ENCODE measurements at regions not wholly inside any gene's neighbourhood (a gene's known extent, or its start where the extent isn't known, plus 50 kb on each side); places are given as distances from the start of the nearest gene placed in this dataset.
A peak's percentile ranks its signal among the peaks of the same experiment; 100 is the strongest.
"Not testable (repeated sequence)": the region's sequence is repeated elsewhere in the genome, so short reads cannot be mapped to it uniquely, and the experiment has no call there.

DNA sequence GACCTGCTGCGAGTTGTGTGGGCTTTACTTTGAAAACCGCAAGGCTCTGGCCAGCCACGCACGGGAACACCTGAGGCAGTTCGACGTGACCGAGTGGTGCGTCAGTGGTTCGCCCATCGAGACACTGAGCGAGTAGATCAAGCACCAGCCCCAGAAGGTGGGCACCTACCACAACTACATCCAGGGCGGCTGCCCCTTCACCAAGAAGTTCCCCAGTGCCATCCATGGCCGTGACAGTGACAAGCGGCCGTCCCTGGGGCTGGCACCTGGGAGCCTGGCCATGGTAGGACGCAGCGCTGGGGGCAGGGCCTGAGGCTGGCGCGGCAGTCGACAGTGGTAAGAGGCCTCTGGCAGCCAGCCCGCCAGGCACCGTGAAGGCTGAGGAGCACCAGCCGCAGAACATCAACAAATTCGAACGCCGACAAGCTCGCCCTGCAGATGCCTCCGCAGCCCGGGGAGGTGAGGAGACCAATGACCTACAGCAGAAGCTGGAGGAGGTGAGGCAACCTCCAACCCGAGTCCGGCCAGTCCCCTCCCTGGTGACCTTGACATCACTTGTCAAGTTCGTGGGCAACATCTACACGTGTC is 545.2 kb upstream of the CCDC179 start:
- H3K36me3 Mint-ChIP-seq (ENCODE audit: low read depth), result no peaks in the 10 kb centered on the region
- no peak overlapping the region for H3K4me3 Mint-ChIP-seq
- peaks cover 18% of the 10 kb centered on the region for H3K9me3 Mint-ChIP-seq
- H3K27ac Mint-ChIP-seq, result no peak overlapping the region
- DNase-seq, result peak; percentile 38
- intact Hi-C loops (cut with micrococcal nuclease), result no loop called here
- no peaks in the 10 kb centered on the region for H3K4me1 Mint-ChIP-seq
- H3K27me3 Mint-ChIP-seq, result no peaks in the 10 kb centered on the region

DNA sequence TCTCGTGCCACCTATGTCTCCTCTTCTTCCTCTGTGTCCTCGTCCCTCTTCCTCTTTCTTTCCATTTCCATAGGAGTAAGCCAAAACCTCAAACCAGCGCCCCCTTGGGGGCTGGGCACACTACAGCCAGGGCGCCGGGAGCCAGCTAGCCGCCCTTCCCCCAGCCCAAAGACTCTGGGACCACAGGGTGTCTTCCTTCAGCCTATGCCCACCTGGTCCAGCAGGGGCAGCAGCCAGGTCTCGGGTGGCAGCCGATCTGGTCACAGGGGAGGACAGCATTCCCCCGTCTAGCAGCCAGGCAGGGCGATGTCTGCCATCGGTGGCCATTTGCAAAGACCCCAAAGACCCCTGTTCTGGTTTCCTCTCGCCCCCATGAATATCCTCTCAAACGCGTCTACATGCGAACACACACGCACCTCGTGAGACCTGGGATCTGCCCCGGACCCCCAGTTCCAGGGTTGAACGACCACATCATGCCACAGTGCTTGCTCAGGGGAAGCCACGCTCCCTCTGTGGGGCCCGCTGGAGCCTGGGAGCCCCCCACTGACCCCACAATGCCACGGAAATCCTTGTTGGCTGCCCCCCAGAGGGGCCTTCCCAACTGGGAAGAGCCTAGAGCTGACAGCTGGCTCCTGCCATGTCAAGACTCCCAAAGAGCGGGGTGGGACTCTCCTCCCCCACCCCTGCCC is 546.0 kb upstream of the CCDC179 start:
- Mint-ChIP-seq H3K27me3 (no peaks in the 10 kb centered on the region), H3K27ac (no peak overlapping the region), H3K36me3 (ENCODE audit: low read depth) (no peaks in the 10 kb centered on the region), H3K4me3 (no peak overlapping the region), H3K9me3 (peaks cover 19% of the 10 kb centered on the region), H3K4me1 (no peaks in the 10 kb centered on the region)
- intact Hi-C loops (cut with micrococcal nuclease), result no loop called here
- DNase-seq, result no peak

DNA sequence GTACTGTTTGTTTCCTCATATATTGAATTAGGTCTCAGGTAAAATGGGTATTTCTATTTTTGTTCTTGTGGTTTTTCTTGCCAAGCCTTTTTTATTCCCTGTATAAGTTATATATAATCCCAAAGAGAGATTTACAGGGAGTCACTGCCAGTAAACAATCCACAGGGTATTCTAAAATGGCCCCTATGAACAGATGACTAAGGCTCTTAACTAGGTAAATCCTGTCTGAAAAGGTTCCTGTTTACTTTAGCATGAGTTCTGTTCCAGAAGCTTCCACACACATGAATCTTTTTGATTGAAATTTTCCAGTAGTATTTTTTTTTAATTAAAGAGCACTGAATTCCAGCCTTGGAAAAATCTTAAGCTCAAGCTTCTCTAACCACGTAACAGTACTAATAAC is 552.8 kb upstream of the CCDC179 start:
- no peak overlapping the region for H3K27ac Mint-ChIP-seq
- no peak for DNase-seq
- no peaks in the 10 kb centered on the region for H3K4me1 Mint-ChIP-seq
- H3K4me3 Mint-ChIP-seq, result no peak overlapping the region
- H3K27me3 Mint-ChIP-seq, result no peaks in the 10 kb centered on the region
- intact Hi-C loops (cut with micrococcal nuclease), result no loop called here
- peaks cover 9% of the 10 kb centered on the region for H3K9me3 Mint-ChIP-seq
- H3K36me3 Mint-ChIP-seq (ENCODE audit: low read depth), result no peaks in the 10 kb centered on the region

DNA sequence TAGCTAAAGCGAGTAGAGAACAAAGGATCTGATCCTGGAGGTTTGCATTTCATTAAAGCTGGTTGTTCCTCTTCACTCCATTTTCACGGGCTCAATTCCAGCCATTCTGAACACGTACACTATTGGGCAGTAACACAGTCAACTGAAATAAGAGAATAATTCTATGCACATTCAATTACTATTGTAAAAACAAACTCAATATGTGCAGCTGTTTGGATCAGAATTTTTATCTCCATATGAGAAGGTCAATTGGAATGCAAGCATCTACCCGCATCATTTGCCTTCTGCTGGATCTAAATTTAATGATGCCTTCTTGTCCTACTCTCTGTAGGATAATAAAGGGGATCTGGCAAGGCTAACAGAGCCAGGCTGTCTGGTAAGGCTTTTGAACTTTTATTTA is 562.8 kb upstream of the CCDC179 start:
- Mint-ChIP-seq H3K4me1 (no peaks in the 10 kb centered on the region), H3K9me3 (peaks cover 4% of the 10 kb centered on the region), H3K4me3 (no peak overlapping the region), H3K27ac (no peak overlapping the region), H3K36me3 (ENCODE audit: low read depth) (no peaks in the 10 kb centered on the region), H3K27me3 (no peaks in the 10 kb centered on the region)
- DNase-seq, result no peak
- intact Hi-C loops (cut with micrococcal nuclease), result no loop called here

DNA sequence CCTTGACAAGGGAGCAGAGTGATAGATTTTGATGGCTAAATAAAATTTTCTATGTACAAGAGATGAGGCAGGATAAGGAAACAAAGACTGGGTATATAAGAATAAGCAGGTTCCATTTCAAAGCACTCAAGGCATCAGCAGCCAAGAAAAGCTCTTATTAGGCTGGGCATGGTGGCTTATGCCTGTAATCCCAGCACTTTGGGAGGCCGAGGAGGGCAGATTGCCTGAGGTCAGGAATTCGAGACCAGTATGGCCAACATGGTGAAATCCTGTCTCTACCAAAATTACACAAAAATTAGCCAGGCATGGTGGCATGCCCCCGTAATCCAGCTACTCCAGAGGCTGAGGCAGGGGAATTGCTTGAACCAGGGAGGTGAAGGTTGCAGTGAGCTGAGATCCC is 563.4 kb upstream of the CCDC179 start:
- Mint-ChIP-seq H3K27ac (no peak overlapping the region), H3K27me3 (no peaks in the 10 kb centered on the region)

DNA sequence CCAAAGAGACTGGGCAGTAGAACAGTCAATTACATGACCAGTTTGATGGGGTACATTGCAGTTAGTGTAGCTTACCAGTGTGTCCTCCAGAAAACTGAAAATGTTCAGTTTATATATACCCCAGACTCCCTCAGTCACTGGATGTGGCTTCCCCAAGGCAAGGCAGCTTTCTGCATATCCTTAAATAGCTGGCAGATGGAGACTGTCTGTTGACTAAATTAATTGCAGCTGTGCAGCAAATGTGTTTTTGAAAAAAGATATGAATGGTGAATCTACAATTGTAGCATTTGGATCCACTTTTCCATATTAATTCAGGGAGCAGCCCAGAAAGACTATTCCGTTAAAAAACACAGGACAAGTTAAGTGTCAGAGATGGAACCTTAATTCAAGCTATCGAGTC is 565.1 kb upstream of the CCDC179 start:
- Mint-ChIP-seq H3K27ac (no peak overlapping the region), H3K9me3 (peaks cover 4% of the 10 kb centered on the region), H3K36me3 (ENCODE audit: low read depth) (no peaks in the 10 kb centered on the region)

More for the DNA sequence above, 563.4 kb upstream of the CCDC179 start:
- Mint-ChIP-seq H3K4me3 (no peak overlapping the region), H3K36me3 (ENCODE audit: low read depth) (no peaks in the 10 kb centered on the region), H3K4me1 (no peaks in the 10 kb centered on the region), H3K9me3 (peaks cover 4% of the 10 kb centered on the region)
- intact Hi-C loops (cut with micrococcal nuclease), result no loop called here
- DNase-seq, result no peak

DNA sequence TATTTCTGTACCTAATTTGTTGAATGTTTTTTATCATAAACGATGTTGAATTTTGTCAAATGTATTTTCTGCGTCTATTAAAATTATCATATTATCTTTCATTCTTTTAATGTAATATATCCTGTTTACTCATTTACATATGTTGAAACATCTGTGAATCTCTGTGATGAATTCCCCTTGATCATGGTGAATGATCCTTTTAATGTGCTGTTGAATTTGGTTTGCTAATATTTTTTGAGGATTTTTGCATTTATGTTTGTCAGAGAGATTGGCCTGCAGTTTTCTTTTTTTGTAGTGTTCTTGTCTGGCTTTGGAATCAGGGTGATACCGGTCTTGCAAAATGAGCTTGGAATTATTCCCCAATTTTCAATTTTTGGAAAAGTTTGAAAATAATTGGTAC is 569.3 kb upstream of the CCDC179 start:
- Mint-ChIP-seq H3K27me3 (no peaks in the 10 kb centered on the region), H3K27ac (no peak overlapping the region), H3K4me1 (no peaks in the 10 kb centered on the region), H3K4me3 (no peak overlapping the region), H3K9me3 (peaks cover 4% of the 10 kb centered on the region), H3K36me3 (ENCODE audit: low read depth) (no peaks in the 10 kb centered on the region)
- no peak for DNase-seq
- intact Hi-C loops (cut with micrococcal nuclease), result no loop called here

More for the DNA sequence above, 565.1 kb upstream of the CCDC179 start:
- Mint-ChIP-seq H3K27me3 (no peaks in the 10 kb centered on the region), H3K4me1 (no peaks in the 10 kb centered on the region), H3K4me3 (no peak overlapping the region)
- intact Hi-C loops (cut with micrococcal nuclease), result no loop called here
- no peak for DNase-seq

DNA sequence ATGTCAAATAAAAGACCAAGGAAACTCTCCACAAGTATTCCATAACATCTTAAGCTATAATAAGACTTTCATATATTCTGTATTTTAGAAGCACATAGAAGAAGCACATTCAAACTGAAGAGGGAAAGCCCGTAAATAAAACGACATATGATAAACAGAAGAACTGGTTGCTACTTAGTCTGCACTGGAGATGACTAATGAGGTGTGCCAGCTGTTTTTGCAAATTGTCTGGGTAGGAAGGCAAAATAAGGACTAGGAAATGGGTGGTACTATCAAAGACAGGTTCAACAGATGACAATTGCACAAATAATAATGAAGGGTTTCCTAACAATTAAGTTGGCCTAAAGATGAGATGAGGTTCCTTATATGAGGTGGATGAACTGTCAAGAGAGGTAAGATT is 593.2 kb upstream of the CCDC179 start:
- Mint-ChIP-seq H3K9me3 (peaks cover 3% of the 10 kb centered on the region), H3K4me3 (no peak overlapping the region), H3K27ac (no peak overlapping the region), H3K36me3 (ENCODE audit: low read depth) (no peaks in the 10 kb centered on the region), H3K4me1 (no peaks in the 10 kb centered on the region), H3K27me3 (no peaks in the 10 kb centered on the region)
- intact Hi-C loops (cut with micrococcal nuclease), result no loop called here
- DNase-seq, result no peak

DNA sequence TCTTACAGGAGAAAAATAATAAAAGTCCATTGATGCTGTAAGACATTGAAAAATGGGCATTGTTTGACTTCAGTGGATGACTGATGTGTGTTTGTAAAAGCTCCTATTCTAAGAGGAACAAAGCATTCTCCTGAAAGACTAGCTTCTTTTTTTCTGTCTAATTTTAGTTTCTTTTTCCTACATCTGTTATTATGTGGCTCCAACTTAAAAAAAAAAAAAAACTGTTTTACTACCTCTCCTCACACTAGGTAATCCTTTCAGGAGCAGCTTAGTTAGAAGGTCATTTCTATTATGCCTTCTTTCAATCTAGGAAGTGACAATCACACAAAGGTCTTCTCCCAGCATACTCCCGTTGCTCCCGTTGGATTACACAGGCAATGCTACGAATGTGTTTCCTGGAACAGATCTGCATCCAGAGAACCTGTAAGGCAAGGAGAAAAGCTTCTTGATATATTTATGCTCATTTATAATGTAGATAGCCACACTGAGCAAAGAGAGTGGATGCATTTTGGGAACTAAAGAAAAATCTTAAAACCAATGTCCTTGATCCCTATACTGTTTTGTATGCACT is 595.1 kb upstream of the CCDC179 start:
- H3K27me3 Mint-ChIP-seq, result no peaks in the 10 kb centered on the region
- H3K4me3 Mint-ChIP-seq, result no peak overlapping the region
- H3K4me1 Mint-ChIP-seq, result no peaks in the 10 kb centered on the region
- no peaks in the 10 kb centered on the region for H3K36me3 Mint-ChIP-seq (ENCODE audit: low read depth)
- peaks cover 3% of the 10 kb centered on the region for H3K9me3 Mint-ChIP-seq
- H3K27ac Mint-ChIP-seq, result no peak overlapping the region
- no peak for DNase-seq
- intact Hi-C loops (cut with micrococcal nuclease), result no loop called here

DNA sequence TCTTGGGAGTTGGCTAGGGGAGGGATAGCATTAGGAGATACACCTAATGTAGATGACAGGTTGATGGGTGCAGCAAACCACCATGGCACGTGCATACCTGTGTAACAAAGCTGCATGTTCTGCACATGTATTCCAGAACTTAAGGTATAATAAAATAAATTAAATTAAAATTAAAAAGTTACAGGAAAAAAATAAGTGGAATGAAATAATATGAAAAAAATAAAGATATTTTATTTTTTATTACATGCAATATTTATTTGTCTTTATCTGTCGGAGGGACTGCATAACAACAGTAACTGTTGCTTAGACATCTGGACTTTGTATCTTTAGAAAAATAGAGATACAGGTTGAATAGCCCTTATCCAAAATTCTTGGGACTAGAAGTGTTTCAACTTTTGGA is 597.4 kb upstream of the CCDC179 start:
- intact Hi-C loops (cut with micrococcal nuclease), result no loop called here
- H3K27ac Mint-ChIP-seq, result no peak overlapping the region
- H3K4me3 Mint-ChIP-seq, result no peak overlapping the region
- no peaks in the 10 kb centered on the region for H3K4me1 Mint-ChIP-seq
- no peak for DNase-seq
- no peaks in the 10 kb centered on the region for H3K9me3 Mint-ChIP-seq
- no peaks in the 10 kb centered on the region for H3K27me3 Mint-ChIP-seq
- no peaks in the 10 kb centered on the region for H3K36me3 Mint-ChIP-seq (ENCODE audit: low read depth)

DNA sequence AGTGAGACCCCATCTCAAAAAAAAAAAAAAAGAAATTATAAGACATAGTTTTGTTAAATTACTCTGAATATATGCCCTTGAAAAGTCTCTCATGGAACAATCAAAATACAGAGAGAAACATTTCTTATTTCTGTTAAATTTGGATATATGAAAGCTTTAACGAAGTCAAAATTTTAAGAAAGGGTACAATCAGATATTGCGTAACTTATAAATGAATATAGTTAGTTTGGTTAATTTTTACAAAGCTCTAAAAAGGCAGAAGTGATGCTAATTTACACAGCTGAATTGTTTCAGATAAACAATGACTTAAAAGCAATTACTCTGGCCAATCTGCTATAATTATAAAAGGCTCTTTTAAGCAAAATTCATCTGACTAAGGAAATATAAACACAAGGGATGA is 611.6 kb upstream of the CCDC179 start:
- Mint-ChIP-seq H3K27ac (no peak overlapping the region), H3K36me3 (ENCODE audit: low read depth) (no peaks in the 10 kb centered on the region), H3K4me3 (no peak overlapping the region), H3K27me3 (no peaks in the 10 kb centered on the region), H3K4me1 (no peaks in the 10 kb centered on the region), H3K9me3 (no peaks in the 10 kb centered on the region)
- DNase-seq, result no peak
- intact Hi-C loops (cut with micrococcal nuclease), result no loop called here

DNA sequence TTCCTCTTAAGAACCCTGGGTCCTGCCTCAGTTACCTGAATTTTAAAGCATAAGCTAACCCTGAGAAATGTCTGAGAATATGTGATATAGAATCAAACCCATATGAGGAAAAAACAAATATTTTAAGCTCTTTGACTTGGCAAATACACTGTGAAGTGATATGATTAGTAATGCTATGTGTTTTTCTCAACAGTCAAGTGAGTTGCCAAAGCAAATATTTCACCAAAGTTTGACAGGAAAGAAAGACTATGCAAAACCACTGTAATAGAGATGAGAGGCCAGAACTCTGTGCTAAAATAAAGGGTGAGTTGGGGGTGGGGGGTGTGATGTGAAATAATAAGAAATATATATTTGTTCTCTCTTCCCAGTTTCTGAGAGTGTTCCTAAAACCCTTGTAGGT is 613.5 kb upstream of the CCDC179 start:
- Mint-ChIP-seq H3K36me3 (ENCODE audit: low read depth) (no peaks in the 10 kb centered on the region), H3K4me1 (no peaks in the 10 kb centered on the region), H3K4me3 (no peak overlapping the region), H3K9me3 (no peaks in the 10 kb centered on the region), H3K27ac (no peak overlapping the region), H3K27me3 (no peaks in the 10 kb centered on the region)
- intact Hi-C loops (cut with micrococcal nuclease), result no loop called here
- no peak for DNase-seq

DNA sequence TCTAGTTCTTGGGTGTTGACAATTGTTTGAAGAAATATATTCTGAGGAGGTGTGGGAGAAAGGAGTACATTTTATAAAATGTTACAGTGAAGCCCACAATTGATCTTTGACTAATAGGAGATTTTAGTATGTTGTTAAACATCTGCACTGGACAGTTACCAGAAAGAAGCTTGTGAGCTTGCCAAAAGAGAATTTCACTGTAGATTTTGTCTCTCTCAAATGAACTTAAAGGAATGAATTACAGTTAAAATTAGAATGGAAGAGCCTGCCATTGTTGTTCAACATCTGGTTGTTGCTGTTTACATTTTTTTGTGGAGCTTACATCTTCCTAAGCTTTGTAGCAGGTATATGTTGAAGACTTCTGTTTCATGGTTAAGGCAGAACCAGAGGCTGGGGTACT is 620.5 kb upstream of the CCDC179 start:
- no peaks in the 10 kb centered on the region for H3K4me1 Mint-ChIP-seq
- no peaks in the 10 kb centered on the region for H3K36me3 Mint-ChIP-seq (ENCODE audit: low read depth)

DNA sequence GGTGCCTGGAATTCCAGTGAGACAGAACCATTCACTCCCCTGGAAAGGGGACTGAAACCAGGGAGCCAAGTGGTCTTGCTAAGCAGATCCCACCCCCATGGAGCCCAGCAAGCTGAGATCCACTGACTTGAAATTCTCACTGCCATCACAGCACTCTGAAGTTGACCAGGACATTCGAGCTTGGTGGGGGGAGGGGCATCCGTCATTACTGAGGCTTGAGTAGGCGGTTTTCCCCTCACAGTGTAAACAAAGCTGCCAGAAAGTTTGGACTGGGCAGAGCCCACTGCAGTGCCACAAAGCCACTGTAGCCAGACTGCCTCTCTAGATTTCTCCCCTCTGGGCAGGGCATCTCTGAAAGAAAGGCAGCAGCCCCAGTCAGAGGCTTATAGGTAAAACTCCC is 623.9 kb upstream of the CCDC179 start:
- H3K27ac Mint-ChIP-seq; DNase-seq; H3K4me3 Mint-ChIP-seq; intact Hi-C loops (cut with micrococcal nuclease); H3K27me3 Mint-ChIP-seq; H3K36me3 Mint-ChIP-seq (ENCODE audit: low read depth); H3K4me1 Mint-ChIP-seq: not testable (repeated sequence)
- peaks cover 16% of the 10 kb centered on the region for H3K9me3 Mint-ChIP-seq

More for the DNA sequence above, 620.5 kb upstream of the CCDC179 start:
- Mint-ChIP-seq H3K9me3 (no peaks in the 10 kb centered on the region), H3K4me3 (no peak overlapping the region), H3K27me3 (no peaks in the 10 kb centered on the region), H3K27ac (no peak overlapping the region)
- intact Hi-C loops (cut with micrococcal nuclease), result no loop called here
- no peak for DNase-seq

DNA sequence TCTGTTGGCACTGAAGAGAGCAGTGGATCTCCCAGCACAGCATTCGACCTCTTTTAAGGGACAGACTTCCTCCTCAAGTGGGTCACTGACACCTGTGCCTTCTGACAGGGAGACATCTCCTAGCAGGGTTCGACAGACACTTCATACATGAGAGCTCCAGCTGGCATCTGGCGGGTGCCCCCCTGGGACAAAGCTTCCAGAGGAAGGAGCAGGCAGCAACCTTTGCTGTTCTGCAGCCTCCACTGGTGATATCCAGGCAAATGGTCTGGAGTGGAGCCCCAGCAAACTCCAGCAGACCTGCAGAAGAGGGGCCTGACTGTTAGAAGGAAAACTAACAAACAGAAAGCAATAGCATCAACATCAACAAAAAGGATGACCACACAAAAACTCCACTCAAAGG is 624.3 kb upstream of the CCDC179 start:
- H3K27me3 Mint-ChIP-seq; intact Hi-C loops (cut with micrococcal nuclease); H3K4me3 Mint-ChIP-seq; H3K36me3 Mint-ChIP-seq (ENCODE audit: low read depth); H3K4me1 Mint-ChIP-seq; H3K27ac Mint-ChIP-seq; DNase-seq: not testable (repeated sequence)
- H3K9me3 Mint-ChIP-seq, result peaks cover 16% of the 10 kb centered on the region
